GM21529 (cell line): ENCODE measurements at regions not wholly inside any gene's neighbourhood (a gene's known extent, or its start where the extent isn't known, plus 50 kb on each side); places are given as distances from the start of the nearest gene placed in this dataset.
A peak's percentile ranks its signal among the peaks of the same experiment; 100 is the strongest.
"Not testable (repeated sequence)": the region's sequence is repeated elsewhere in the genome, so short reads cannot be mapped to it uniquely, and the experiment has no call there.

Experiments used
- ATAC-seq: cut with Tn5 transposase; IDR thresholded peaks from one replicate; pipeline ENCODE4 v1.9.1; 2021; ENCODE audit not compliant: unreplicated experiment

DNA sequence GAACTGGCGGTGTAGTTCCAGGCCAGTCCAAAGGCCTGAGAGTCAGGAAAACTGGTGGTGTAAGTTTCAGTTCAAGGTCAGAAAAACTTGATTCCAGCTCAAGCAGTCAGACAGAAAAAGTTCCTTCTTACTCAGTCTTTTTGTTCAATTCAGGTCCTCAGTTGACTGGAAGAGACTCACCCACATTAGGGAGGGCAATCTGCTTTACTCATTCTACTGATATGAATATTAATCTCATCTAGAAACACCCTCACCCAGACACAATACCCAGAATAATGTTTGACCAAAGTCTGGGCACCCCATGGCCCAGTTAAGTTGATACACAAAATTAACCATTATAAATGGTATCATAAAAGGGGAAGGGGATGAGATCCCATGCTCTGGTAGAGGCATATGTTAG, 50.1 kb upstream of the LTA4H start:
- ATAC-seq = no peak

DNA sequence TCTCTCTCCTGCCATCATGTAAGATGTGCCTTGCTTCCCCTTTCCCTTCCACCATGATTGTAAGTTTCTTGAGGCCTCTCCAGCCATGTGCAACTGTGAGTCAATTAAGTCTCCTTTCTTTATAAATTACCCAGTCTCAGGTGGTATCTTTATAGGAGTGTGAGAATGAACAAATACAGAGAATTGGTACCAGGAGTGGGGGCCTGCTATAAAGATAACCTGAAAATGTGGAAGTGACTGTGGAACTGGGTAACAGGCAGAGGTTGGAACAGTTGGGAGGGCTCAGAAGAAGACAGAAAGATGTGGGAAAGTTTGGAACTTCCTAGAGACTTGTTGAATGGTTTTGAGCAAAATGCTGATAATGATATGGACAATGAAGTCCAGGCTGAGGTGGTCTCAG, 50.8 kb upstream of the LTA4H start:
- ATAC-seq = not testable (repeated sequence)

DNA sequence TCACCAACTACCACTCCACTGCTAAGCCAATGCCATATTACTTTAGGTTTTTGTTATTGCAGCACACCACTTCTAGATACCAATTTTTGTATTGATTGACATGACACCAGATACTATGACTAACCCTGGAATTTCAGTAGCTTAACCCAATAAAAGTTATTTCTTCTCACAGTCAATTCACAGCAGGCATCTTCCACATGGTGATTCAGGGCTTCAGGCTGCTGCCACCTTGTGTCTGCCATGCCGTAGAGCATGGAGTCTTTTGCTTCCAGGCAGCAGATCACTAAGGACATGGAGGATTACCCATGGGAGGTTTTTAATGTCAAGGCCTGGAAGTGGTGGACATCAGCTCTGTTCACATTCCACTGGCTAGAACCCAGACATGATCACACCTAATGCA, 56.4 kb upstream of the LTA4H start:
- no peak for ATAC-seq

DNA sequence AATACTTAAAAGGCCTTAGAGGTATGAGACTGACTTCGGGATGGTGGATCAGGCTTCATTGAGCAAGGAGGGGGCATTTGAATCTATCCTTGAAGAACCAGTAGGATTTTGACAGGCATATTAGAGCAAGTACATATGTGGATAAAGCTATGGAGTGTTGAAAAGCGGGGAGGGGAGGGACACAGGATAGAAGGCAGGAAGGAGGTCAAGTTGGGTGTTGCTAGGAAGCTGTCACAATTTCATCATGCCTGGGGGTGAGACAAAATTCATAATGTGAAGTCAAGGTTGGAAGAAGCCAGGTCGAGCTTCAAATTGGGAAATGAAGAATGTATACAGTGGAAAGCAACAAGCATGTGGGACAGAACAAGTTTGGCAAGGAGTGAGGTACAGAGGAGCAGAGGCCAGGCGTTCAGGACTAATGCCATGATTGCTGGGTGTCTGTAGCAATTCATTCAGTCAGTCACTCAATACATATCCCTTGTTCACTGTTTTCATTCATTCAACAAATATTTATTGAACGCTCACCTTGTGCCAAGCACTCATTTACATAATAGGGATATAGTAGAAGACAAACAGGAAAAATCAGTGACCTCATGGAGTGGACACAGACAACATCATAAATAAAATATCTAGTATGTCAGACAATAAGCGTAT, 58.3 kb upstream of the LTA4H start:
- ATAC-seq = no peak

DNA sequence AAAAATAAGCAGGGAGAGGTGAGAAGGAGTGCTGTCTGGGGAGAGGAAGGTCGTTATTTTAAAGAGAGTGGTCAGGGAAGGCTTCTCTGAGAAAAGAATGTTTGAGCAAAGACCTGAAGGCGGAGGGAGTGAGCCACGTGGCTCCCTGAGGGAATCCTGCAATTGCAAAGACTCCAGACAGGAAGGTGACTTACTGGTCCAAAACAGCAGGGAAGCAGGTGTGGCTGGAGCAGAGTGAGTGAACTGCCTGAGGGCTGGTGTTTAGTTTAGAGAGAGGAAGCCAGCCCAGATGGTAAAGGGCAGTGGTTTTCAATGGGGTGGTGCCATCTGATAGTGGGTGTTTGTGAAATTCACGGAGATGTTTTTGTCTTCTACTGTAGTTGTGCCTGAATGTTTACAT, 58.8 kb upstream of the LTA4H start:
- no peak for ATAC-seq

DNA sequence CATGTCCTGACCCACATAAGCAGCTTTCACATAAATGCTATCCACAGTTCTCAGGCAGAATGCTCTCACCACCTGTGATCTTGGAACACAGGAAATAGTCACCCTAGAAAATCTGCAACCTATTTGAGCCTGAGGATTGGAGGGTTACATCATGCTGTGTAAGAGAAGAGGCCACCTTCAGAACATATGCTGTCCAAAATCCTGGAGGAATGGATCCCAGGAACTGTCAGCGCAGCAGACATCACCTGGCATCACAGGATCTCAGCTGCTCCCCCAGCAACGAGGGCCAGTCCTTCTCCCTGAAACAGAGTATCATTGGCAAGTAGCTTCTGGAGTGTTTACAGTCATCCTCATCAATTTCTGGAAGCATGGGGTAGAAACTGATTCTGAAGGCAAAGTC, 63.2 kb upstream of the LTA4H start:
- no peak for ATAC-seq

DNA sequence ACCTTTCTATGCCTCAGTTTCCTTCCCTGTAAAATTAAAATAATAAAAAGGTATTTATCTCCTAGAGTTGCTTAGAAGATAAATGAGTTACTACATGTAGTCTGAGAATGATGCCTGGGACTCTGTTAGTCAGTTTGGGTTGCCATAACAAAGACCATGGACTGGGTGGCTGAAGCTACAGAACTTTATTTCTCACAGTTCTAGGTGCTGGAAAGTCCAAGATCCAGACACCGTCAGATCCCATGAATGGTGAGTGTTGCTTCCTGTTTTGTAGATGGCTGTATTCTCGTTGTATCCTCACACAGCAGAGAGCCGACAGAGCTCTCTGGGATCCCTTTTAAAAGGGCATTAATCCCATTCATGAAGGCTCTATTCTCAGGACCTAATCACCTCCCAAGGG, 64.0 kb upstream of the LTA4H start:
- no peak for ATAC-seq

DNA sequence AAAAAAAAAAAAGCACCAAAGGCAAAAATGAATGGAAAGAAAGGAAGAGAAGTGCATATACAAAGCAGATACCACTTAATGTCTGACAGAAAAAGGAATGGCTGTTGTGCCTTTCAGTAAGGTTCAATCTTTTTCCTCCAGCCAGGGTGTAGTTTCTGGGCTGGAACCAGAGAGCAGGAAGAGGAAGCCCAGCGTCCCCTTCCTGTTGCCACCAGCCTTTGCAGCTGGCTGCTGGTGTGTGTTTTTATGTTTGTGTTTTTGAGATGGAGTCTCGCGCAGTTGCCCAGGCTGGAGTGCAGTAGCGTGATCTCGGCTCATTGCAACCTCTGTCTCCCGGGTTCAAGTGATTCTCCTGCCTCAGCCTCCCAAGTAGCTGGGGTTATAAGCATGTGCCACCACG, 64.6 kb upstream of the LTA4H start:
- ATAC-seq = no peak

DNA sequence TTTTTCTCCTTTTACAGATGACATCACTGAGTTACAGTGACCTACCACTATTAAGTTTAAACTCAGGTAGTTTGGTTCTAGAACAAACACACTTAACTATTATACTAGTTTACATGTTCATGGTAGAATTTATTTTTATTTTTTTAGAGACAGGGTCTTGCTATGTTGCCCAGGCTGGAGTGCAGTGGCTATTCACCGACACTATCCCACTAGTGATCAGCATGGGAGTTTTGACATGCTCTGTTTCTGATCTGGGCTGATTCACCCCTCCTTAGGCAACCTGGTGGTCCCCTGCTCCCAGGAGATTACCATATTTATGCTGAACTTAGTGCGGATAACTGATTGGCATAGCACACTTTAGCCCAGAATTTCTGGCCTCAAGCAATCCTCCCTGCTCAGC, 66.4 kb upstream of the LTA4H start:
- ATAC-seq = no peak

DNA sequence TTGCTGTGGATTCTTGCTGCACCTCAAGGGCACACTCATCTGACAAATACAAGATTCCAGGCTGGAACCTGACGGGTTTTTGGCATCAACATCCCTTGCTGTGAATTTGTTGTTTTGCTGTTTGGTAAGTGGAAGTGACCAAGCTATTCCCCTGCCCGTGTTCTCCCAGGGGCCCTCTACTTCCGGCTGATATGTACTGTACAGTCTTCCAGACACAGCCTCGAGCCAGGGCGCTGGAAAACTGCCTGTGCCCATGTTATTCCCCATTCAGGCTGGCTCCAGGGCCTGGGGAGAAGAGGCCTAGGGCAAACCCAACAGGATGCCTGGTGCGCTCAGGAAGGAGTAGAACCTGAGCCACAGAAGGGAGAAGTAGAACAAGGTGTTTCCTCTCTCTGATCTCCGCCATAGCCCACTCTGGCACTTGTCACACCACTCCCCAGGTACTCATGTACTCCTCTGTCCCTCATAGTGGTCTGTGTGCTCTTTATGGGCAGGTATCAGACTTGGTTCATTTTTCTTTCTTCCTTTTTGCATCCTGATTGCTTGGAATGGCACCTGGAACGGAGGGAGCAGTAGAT, 67.8 kb upstream of the LTA4H start:
- no peak for ATAC-seq

DNA sequence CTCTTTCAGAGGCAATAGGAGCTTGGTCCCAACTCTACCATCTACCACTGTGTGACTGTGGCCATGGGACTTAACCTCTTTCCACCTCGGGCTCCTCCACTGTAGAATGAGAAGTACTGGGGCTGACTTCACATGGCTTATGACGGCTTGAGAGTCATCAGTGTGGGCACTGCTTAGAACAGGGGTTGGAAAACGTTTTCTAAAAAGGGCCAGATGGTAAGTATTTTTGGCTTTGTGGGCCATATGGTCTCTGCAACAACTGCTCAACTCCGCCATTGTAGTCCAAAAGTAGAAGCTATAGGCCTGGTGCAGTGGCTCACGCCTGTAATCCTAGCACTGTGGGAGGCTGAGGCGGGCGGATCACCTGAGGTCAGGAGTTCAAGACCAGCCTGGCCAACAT, 69.2 kb upstream of the LTA4H start:
- no peak for ATAC-seq

DNA sequence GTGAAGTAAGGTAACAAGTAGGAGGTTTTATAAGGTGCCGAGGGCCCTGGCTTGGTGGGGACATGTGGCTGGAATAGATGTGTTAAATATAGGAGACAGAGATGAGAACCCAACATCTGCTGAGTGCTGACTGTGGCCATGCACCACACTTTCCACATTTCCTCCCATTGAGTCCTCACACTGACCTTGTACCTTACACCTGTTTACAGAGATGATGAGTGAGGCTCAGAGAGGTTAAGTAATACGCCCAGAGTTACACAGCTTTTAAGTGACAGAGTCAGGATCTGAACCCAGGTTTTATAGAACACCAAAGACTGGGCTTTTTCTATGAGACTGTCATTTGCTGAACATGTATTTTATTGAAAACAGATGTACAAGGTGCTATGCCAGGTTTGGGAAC, 70.8 kb upstream of the LTA4H start:
- no peak for ATAC-seq

DNA sequence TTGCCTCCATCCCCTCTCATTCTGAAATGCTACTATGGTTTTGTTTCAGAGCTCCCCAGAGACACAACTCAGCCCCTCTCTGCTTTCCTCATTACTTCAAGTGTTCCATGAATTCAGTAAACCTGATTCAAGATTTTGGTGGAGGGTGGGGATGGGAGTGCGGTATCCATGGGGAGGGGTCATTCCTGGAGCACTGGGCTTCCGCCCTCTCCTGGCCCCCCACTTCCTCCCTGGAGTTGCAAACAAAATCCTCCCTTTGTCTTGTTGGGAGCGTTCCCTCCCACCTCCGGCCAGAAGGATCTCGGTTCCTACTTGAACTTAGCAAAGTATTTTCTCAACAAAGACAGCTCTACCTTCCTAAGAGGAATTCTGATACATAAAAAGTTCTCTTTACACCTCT, 71.8 kb upstream of the LTA4H start:
- no peak for ATAC-seq

DNA sequence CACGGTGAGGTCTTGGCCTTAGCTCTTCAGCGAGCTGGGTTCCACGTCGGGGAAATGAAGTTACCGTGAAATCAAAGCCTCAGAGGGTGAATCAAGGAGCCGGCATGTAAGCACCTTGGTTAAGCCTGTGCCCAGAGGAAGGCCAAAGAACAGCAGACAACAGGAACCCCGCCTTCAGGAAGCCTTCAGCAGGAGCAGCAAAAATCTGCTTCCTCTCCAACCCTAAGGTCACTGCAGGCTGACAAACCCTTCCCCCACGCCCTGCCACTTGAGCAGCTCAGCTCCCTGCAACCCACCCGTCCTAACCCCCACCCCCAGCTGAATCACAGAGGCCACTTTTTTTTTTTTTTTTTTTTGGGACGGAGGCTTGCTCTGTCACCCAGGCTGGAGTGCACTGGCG, 72.9 kb upstream of the LTA4H start:
- ATAC-seq = no peak

DNA sequence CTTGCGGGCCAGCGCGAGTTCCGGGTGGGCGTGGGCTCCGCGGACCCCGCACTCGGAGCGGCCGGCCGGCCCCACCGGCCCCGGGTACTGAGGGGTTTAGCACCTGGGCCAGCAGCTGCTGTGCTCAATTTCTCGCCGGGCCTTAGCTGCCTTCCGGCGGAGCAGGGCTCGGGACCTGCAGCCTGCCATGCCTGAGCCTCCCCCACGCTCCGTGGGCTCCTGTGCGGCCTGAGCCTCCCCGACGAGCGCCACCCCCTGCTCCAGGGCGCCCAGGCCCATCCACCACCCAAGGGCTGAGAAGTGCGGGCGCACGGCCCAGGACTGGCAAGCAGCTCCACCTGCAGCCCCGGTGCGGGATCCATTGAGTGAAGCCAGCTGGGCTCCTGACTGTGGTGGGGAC, 73.6 kb upstream of the LTA4H start:
- not testable (repeated sequence) for ATAC-seq

DNA sequence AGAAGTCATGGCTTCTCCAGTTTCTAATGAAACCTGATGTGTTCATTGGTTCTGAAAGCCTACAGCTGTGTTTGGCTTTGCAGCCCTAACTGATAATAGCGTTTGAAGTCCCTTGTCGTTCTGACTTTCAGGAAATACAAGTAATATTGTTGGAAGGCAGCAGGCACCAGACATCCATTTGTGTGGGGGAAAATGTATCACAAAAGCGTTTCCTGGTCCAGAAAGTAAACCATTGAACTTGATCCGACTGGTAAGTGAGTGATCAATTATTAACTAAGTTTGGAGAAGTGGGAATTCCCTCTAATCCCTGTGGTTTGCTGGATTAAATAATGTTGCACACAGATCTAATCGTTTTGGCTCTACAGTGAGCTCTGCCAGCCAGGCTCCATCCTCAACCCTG, 77.3 kb upstream of the LTA4H start:
- no peak for ATAC-seq

DNA sequence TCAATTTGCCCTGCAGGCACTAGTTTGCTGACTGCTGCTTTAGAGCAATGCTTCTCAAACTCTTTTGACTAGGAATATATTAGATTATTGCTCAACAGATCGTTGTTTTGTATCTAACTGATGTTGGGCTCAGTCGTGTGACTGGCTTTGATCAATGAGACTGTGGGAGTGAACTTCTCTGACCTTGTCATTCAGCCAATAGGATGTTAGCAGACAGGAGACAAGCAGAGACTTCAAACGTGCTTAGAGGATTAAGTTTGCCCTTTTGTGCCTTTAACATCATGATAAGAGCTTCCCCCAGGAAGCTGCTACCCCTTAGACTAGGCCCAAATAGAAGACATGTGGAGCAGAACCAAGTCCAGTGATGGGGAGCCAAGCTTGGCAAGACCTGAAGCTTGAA, 76.7 kb upstream of the ELK3 start:
- no peak for ATAC-seq

DNA sequence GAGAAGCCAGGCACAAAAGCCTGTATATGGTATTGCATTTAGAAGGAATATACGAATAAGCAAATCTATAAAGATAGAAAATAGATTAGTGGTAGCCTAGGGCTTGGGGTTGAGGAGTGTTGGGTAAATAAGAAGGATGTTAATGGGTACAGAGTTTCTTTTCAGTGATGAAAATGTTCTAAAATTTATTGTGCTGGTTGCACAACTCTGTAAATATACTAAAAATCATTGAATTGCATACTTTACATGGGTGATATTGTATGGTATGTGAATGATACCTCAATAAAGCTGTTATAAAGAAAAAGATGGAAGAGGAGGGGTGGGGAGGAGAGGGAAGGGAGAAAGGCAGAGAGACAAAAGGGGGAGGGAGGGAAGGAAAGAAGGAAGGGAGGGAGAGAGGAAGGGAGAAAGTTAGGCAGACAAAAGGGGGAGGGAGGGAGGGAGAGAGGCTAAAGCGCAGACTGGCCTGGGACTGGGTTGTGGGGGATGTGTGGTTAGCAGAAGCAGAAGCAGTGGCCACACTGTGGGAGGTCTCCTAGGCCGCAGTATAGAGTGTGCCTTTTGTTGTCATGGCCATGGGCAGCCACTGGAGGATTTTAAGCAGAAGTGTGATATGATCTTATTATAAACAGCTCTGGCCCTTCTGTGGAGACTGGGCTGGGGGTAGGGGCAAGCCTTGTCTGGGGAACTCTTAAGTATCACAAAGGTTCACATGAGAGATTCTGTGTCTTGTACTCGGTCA, 73.6 kb upstream of the ELK3 start:
- peak; percentile 88 for ATAC-seq

DNA sequence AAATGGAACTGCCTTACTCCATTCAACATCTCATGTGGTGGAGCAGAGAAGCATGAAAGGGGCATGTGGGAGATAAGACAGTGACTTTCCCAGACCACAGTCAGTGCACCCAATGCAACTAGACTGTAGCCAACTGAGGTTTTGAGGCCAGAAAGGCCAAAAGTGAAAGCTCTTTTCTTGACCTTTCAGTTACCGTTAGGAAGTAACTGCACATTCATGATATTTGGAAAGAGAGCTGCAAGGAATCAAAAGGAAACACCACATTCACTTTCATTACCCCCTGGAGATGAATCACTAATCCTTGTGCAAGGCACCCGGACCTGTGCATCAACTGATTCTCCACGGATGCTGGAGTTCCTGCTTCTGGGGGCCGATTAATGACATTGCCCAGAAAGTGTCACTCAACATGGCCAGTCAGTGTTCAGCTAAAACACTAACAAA, 72.9 kb upstream of the ELK3 start:
- ATAC-seq = peak; percentile 61

DNA sequence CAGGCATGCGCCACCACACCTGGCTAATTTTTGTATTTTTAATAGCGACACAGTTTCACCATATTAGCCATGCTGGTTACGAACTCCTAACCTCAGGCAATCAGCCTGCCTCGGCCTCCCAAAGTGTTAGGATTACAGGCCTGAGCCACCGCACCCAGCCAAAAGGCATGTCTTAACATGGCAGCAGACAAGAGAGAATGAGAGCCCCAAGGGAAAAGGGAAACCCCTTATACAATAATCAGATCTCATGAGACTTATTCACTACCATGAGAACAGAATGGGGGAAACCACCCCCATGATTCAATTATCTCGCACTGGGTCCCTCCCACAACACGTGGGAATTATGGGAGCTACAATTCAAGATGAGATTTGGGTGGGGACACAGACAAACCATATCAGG, 65.9 kb upstream of the ELK3 start:
- not testable (repeated sequence) for ATAC-seq

DNA sequence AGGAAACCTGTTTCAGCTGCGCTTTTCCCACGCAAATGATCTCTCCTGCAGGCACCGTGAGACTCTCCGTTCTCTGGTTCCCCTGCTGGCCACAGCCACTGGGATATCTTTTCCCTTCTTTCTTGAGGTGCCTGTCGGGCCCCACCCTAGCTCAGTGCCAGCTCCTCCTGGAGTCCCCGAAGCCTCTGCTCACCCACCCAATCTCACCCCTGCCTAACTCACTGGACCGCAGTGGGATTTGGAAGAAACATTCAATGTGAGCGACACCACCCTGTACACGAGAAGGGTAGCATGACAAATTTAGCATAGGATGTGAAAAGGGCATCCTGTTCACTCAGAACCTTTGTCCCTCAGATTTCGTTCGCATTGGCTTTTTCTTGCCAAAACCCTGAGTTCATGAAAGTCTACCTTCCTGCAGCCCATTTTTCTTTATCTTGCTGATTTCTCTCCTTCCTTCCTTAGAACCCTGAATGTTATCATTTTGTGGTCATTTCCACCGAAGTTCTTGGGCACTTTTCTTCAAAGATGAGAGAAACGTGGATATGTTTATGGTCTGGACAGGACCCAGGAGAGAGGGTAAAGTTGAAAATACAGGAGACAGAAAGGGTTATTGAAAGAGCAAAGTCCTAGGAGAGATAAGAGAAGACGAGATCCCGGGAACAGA, 63.6 kb upstream of the ELK3 start:
- ATAC-seq = no peak

DNA sequence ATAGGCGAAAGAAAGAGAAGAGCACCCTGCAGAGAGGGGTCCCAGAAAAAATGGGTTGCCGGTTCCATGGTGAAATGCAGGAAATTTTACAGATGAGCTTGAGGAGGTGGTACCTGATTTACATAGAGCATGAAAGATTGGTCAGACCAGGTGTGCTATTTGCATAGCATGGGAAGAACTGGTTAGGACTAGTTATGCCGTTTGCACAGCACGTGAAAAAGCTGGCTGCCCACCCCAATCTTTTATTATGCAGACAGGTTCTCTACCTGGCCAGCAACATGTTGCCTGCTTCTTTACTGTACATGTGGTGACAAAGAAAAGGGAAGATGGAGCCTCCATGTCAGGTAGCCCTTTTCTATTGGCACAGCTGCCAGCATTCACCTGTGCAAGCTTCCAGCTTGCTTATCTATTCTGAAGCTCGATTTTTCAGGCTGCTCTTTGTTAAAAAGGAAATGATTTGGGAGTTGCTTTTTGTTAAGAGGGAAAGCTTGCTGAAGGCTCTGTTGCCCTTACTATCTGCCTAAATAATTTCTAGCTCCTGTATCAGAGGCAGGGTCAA, 62.9 kb upstream of the ELK3 start:
- ATAC-seq = no peak
